ENCODE measurements at regions not wholly inside any gene's neighbourhood (a gene's known extent, or its start where the extent isn't known, plus 50 kb on each side); places are given as distances from the start of the nearest gene placed in this dataset.
"Not testable (repeated sequence)": the region's sequence is repeated elsewhere in the genome, so short reads cannot be mapped to it uniquely, and the experiment has no call there.

DNA sequence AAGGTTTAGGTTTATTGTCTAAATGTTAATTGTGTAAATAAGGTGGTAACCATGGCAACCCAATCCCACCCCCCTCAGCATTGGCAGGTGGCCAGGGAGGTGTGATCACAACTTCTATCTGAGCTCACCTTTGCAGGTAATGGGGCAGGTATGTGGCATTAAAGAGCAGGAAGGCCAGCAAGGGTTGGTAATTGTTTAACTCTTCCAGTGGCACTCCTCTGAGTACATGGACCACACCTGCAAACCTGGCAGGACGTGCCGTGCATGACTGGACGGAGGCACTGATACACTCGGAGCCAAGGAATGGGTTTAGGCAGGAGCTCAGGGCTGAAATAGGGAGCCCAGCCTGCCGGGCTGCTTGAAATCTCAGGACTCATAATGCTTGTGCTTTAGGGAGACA lies 107.0 kb upstream of the BMP2 start:
- DNase-seq (ENCODE audit: low read depth): no peak

DNA sequence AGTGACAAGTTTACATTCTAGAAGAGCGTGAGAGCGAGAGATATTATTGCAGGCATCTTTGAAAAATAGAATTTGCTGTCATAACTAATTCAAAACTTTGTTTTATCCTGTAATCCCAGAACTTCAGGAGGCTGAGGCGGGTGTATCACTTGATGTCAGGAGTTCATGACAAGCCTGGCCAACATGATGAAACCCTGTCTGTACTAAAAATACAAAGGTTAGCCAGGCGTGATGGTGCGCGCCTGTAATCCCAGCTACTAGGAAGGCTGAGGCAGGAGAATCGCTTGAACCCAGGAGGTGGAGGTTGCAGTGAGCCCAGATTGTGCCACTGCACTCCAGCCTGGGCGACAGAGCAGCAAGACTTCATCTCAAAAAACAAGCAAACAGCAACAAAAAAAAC lies 108.6 kb upstream of the BMP2 start:
- DNase-seq (ENCODE audit: low read depth): not testable (repeated sequence)

DNA sequence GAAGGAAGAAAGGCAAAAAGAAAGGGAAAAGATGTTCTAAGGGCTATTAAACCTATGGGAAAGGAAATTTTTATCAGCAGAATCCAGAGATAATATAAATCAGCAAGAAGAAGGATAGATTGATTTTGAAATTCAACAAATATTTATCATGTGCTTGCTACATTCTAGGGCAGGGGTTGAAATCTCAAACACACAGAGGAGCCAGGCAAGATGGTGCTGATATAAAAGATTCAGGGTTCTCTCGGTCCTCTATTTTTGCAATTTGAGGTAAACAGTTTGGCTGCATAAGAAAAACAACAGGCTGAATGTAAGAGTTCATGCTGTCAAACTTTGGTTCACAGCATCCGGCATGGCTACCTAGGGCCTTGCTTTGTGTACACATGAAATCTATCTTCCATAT lies 109.6 kb upstream of the BMP2 start:
- DNase-seq (ENCODE audit: low read depth): no peak

DNA sequence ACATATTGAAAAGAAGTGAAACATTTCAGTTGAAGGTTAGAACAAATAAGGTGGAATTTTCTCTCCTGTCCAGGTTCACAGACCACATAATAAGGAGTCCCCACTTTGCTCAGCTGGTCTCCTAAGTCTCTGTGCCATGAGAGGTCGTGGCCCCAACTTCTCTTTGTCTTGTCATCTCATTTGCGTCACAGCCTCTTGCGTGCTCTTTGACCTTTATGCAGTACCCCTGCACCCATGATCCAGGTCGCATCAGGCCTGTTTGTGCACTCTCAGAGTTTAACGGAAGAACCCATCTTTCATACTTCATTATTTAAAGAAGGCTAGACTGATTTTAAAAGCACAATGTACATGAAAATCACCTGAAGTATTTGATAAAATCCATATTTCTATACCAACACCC lies 110.4 kb upstream of the BMP2 start:
- no peak for DNase-seq (ENCODE audit: low read depth)

DNA sequence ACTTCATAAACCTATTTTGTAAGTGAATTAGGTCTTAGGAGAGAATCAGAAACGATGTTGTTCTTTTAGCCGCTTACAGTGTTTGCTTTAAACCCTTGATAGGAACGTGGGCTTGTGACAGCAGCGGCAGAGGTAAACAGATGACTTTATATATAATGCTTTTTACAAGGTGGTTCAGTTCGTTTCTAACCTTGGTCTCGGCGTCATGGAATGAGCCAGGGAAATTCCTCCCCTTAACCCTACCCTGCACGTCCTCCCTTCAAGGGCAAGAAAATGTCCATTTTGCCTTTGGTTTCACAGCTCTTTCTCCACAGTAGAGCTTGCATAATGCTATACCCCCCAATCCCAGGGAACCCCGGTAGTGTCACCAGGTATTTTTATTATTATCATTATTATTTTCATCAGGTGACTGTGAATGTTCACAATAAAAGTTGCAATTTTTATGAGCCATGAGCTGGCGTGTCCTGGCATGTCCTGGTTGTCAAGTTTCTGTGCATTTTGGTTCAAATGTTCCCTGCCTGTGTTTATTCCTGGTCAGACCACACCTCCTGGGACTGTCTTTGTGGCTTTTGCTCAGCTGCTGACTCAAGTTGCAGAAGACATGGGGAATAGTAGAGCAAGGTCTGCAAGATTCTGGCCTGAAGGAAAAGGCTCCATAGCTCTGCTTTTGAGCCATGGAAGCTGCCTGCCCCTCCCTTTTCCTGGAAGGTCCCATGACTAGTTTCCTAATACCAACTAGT lies 112.8 kb upstream of the BMP2 start:
- DNase-seq (ENCODE audit: low read depth): no peak

DNA sequence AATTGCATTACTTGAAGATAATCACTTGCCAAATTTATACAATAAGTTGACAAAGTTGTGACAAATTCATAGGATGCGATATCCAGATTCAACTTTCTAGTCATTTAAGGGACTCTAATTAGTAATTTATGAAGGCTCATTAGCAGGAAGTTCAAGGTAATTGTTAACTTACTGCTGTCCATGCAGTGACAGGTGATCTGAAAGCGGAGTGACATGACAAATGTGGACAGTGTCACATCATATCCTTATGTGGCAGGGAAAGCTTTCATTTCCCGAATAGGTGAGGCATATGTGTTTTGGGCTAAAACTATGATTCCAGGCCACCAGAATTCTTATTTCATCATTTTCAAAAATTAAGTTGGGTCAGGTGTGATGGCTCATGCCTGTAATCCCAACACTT lies 115.9 kb upstream of the BMP2 start:
- no peak for DNase-seq (ENCODE audit: low read depth)

DNA sequence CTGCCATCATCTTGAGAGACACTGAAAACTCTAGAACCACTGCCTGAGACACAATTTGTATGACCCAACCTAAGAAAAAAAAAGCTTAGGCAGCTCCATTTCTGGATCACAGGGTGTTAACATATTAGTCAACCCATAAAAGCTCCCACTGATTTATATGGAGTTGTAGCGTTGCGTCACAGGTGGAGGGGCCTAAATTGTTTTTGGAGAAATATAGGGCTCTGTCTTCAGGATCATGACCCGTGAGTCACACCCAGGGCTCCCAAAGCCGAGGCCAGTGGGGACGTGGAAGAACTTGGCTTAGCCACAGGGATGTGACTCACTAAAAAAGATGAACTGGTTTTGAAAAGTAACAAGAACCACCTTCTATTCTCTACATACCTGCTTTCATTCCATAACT lies 116.5 kb upstream of the BMP2 start:
- DNase-seq (ENCODE audit: low read depth): peak; percentile 77

DNA sequence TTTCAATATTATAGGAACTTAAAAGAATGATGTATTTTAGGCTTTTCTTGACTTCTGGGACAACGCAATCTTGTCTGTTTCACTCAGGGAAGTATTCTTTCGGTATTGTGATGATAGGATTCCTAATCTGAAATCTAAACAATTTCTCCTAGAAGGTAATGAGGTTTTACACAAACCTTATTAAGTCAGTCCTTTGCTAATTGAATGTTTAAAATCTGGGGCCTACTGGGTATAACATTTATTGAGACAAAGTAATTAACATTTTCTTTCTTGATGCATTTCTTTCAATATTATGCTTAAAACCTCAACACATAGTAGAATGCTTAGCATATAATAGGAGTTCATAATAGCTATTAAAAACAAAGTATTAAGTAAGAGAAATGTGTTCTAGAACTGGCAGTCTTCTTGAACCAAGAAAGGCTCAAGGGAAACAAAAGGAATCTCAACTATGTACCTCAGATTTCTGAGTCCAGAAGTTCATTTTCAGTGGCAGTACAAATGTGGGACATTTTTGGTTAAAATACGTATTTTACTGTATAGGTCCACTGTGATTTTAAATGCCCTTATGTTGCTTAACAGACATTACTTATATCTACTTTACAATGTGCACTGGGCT lies 121.4 kb upstream of the BMP2 start:
- DNase-seq (ENCODE audit: low read depth): no peak

DNA sequence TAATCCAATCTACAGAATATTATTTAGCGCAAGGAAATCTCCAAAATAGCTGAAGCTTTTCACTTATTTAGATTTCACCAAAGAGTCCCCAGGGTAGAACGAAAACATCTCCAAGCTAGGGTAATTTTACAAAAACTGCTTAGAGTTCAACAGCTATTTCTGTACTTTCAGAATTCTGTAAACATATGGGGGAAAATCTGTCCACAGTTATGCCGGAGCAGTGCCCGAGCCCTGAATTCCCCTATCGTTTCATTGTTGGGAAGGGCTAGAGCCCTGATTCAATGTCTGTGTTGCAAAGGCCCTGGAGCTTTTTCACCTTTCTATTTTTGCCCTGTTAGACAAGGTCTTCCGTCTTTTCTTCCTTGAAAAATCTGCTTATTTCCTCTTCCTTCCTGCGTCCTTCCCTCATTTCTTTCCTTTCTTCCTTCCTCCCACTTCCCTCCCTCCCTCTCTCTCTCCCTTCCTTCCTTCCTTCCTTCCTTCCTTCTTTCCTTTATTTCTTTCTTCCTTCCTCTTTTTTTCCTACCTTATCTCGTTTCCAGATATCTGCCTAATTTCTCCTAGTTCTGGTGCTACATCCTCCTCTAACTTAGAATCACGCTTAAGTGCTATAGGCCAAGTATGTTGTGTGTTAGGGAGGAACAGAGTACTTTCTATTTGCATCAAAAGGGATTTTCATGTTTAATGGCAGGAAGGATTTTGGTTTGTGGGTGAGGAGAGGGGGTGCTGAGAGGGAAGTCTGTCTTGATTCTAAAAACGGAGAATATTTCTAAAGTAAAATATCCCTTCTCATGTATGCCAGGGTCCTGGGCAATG lies 122.5 kb upstream of the BMP2 start:
- no peak for DNase-seq (ENCODE audit: low read depth)

DNA sequence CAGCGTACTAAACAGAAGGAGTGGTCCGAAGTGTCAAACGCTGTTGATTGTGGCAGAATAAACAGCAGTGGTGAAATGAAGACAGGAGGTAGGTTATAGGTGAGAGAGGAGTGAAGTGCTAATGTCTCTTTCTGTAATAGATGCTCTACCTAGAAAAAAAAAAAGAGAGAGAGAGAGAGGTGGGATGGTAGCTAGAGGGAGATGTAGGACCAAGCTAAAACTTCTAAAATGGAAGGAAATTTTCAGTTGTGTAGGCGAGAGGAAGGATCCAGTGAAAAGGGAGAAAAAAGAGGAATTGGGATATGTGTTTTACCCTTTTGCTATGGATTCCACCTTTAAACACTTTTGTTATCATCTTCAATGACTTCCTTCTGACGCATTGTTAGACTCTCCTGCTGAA lies 126.5 kb upstream of the BMP2 start:
- DNase-seq (ENCODE audit: low read depth): no peak

DNA sequence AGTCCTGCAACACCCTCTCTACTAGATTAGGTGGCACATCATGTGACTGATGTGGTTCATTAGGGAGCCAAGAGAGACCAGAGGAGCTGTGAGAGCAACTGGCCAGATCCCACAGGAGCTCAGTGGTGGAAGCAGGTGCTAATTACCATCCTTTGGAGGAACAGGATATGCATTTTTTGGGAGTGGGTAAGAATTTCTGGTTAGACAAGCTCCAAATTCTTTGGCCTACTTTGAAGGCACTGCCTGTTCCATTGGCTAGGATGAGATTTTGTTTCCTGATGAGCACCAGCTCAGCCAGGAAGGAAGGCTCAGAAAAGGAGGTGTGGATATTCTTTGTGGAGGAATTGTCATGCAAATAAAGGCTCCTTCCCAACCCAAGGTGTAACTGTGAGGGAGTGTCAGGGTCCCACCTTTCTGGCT lies 130.3 kb upstream of the BMP2 start:
- DNase-seq (ENCODE audit: low read depth): no peak

DNA sequence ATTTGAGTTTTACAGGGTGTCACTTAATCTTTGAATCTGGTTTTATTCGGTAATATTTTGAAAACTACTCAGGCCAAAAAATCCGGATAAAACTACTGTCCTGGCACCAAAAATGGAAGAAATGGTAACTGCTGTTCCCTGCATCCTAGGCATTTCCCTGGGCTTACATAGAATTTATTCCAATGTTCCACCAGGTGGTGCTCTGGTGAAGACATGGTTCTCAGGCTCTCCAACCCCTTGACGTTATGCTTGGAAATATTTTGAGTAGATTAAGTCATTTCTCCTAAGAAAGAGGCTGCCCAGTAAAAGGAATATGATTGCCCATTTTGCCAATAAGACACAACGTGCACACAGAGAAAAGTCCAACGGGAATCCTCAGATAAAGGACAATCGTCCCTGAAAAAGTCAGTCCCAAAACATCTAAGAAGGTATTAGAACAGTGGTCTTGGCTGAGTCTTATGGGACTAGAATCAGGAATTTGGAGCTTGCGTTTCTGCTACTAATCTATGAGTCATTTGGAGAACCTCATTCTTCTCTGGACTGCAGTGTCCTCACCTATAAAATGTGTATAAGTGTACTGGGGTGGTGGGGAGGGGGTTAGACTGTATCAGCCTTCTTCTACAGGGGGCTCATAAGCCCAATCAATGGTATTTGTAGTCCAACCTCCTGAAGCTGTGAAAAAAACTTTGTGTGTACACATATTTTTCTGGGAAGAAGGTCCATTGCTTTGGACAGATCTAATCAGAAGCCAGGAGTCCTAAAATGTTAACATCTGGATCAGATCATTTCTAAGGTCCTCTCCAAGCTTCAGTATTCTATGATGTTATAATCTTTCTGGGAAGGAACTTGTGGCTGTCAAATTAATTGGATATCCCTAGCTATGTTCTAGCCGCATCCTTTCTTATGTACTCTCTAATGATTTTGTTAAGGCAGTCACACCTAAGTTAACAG lies 131.0 kb upstream of the BMP2 start:
- peak; percentile 36 for DNase-seq (ENCODE audit: low read depth)

DNA sequence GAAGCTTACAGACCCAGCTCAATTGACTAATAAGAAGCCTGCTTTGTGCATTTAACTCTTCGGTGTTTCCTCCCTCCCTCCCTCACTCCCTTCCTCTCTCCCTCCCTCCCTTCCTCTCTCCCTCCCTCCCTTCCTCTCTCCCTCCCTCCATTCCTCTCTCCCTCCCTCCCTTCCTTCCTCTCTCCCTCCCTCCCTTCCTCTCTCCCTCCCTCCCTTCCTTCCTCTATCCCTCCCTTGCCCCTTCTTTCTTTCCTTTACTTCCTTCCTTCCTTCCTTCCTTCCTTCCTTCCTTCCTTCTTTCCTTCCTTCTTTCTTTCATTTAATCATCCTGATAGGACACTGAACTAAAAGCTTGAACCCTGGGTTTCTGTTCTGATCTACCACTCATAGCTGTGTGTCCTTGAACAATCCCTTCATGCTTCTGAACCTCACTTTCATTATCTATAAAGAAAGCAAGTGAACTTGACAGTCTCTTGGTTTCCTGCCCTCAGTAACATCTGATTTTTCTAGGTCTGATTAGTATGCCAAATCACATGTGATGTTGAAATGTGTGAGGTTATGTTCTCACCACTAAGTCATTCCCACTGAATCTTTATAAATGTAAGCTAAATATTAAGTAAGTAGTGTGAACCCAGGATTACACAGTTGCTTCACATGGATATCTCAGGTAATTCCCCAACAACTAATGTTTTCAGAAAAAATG lies 132.3 kb upstream of the BMP2 start:
- no peak for DNase-seq (ENCODE audit: low read depth)

DNA sequence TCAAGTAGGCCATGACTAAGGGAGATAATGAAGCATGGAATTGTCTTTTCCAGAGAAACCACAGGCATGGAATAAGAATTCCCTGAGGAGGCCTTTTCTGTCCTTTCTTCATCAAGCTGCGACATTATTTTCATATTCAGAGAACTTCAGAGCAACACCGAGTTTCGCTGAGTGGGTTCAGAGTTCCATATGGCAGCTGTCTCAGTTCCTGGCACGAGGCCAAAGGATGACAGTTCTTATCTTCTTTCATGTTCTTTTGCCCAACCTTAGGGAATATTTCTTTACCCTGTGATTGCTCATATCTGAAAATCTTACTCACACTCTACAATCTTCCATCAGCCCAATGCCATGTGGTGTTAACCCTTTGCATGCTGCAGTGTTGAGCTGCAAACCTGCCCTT lies 135.3 kb upstream of the BMP2 start:
- DNase-seq (ENCODE audit: low read depth): no peak

DNA sequence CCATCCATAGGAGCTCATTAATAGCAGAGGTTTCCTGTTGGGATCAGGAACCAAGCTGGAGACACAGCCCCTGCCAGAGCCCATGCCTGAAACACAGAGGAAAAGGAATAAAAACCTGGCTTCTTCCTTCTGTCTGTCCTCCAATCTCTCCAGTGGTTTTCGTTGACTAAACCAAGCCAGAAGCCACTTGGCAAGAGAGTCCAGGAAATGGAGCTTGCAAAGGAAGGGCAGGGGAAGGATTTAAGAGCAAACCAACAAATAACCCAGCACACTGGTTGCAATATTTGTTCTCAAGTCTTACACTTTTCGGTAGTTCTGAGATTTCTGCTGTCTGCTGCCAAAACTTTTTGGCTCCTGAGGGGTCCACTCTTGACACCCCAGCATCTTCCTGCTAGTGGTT lies 137.0 kb upstream of the BMP2 start:
- no peak for DNase-seq (ENCODE audit: low read depth)

DNA sequence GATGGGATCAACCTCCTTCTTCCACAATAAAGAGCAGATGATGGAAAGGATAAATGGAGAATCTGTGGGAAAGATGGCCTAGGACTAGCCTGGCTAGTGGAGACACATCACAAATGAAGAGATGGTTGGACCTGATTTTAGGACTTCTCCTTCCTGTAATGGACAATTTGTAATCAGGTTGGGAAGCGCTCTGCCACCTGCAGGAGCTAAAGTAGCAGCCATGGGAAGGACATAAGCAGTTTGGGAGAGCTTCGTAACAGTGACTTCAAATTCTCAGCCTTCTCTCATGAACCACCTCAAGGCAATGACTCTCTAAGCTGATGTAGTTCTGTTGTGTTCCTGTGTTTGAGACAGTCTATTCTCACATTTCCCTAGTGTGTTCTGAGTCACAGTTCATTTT lies 137.9 kb upstream of the BMP2 start:
- no peak for DNase-seq (ENCODE audit: low read depth)

DNA sequence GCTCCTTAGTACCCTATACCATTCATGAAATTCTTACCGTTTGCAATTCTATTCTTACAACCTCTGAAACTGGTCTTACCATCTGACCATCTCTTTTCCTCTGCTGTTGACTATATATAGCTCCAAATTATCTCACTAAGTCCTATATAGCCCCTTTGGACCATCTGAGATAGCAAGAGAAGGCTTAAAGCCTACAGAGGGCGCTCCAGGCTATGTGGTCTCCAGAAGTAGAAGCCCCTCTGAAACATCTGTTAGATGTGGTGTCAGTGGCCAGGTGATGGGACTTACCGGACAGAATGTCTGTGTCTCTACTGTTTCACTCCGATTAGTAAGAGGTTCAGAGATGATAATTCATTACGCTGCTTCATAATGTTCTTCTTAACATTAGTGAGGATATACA lies 140.7 kb upstream of the BMP2 start:
- no peak for DNase-seq (ENCODE audit: low read depth)

DNA sequence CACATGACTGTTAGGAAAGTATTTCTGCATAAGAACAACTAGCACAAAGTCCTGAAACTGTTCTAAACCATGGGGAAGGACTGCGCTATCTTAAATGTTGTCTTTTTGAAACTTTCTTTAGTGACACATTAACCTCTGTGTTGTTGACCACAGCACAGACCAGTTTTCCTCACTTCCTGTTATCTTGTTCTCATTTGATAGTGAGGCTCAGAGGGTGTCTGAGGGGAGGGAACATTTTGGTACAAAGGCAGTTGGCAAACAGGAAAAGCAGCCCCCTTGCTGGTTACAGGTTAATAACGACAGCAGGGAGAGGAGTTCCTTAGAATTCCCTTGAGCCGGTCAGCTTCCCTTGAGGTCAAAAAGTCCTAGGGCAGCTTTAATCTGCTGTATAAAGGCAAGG lies 143.5 kb upstream of the BMP2 start:
- DNase-seq (ENCODE audit: low read depth): no peak

DNA sequence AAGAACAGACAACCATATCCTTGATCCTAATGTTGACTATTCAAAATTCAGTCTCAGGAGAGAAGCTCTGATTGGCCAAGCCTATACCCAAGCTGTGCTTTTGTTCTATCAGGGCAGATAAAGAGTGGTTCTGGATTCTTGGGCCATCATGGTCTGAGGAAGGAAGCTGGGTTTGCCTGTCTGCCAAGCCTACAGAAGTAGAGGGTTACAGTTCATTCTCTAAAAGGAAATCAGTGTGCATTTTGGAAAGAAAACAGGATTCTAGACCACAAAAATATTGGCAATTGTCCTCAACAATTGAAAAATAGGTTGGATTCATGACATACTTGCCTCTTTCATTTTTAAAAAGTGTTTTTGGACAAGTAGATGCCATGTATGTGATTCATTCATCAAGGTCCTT lies 145.4 kb upstream of the BMP2 start:
- DNase-seq (ENCODE audit: low read depth): no peak

DNA sequence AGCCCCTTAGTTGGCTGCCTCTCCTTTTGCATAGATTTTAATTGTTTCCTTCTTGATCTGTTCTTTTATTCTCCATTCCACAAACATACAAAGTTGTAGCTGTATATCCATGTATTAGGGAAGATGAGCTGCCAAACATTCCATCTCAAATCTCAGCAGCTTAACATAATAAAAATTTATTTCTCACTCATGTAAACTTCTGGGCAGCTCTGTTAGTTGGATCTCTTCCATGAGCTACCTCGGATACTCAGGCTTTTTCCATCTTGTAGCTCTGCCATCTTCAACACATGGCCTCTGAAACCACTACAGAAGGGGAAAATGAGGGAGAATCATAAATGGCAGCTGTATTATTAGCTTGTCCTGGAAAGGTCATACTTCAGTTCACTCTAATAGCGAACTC lies 149.4 kb upstream of the BMP2 start:
- DNase-seq (ENCODE audit: low read depth): no peak

DNA sequence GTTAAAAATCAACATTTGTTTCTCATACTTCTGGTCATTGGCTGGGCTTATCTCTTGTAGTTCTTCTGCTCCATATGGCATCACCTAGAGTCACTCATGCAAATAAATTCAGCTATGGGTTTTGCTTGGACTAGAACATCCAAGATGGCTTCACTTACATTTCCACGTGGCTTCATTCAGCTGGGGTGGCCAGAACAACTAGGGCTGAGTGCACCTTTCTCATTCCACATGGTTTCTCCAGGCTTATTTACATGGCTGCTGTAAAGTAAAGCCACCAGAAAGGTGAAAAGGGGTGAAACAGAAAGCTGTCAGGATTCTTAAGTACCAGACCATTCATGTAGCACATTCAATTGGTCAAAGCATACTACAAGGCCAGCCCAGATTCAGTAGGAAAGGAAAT lies 151.1 kb upstream of the BMP2 start:
- no peak for DNase-seq (ENCODE audit: low read depth)

DNA sequence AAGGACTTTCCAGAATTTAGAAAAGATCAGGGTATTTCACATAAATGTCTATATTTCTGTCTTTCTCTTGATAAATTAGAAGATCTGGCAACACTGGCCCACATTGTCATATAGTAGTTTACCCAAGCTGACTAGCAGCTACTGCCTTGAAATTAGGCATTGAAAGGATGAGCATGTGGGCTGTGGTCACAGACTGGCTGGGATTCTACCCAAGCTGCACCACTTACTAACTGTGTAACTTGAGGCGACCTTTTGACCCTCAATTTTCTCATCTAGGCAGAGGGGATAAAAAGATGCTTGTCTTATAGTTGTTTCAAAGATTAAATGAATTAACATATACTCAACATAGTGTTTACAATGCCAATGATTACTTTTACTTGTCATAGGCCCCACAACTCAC lies 152.7 kb upstream of the BMP2 start:
- DNase-seq (ENCODE audit: low read depth): no peak

Measured in GM04504 (cell line).